ENCODE measurements at regions not wholly inside any gene's neighbourhood (a gene's known extent, or its start where the extent isn't known, plus 50 kb on each side); places are given as distances from the start of the nearest gene placed in this dataset.
A peak's percentile ranks its signal among the peaks of the same experiment; 100 is the strongest.

- Histone ChIP-seq H3K27me3 (ENCODE audit: control insufficient read depth, insufficient read depth, low read length, poor library complexity, severe bottlenecking) (no peaks in the 10 kb centered on the region), H3K4me3 (ENCODE audit: low read length) (no peak overlapping the region), H3K9ac (ENCODE audit: extremely low read depth, low read length, poor library complexity, severe bottlenecking) (no peak overlapping the region), H3K27ac (ENCODE audit: low read depth, low read length) (no peak overlapping the region), H3K36me3 (ENCODE audit: control insufficient read depth, insufficient read depth, low read length) (no peaks in the 10 kb centered on the region), H3K9me3 (ENCODE audit: control insufficient read depth, low read length) (peaks cover 40% of the 10 kb centered on the region), H3K4me1 (ENCODE audit: control insufficient read depth, insufficient read depth, low read length) (peaks cover 19% of the 10 kb centered on the region)
- TF ChIP-seq, protein P1, sequence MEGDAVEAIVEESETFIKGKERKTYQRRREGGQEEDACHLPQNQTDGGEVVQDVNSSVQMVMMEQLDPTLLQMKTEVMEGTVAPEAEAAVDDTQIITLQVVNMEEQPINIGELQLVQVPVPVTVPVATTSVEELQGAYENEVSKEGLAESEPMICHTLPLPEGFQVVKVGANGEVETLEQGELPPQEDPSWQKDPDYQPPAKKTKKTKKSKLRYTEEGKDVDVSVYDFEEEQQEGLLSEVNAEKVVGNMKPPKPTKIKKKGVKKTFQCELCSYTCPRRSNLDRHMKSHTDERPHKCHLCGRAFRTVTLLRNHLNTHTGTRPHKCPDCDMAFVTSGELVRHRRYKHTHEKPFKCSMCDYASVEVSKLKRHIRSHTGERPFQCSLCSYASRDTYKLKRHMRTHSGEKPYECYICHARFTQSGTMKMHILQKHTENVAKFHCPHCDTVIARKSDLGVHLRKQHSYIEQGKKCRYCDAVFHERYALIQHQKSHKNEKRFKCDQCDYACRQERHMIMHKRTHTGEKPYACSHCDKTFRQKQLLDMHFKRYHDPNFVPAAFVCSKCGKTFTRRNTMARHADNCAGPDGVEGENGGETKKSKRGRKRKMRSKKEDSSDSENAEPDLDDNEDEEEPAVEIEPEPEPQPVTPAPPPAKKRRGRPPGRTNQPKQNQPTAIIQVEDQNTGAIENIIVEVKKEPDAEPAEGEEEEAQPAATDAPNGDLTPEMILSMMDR (conservative IDR thresholded peaks at IDR 0.05) = no peak
- 32 to 86% methylated on average over 1 to 3 of the region's 3 CpGs for WGBS, 2 experiments (ENCODE audit: insufficient coverage in 1 of 2, insufficient read length in 1 of 2)
- peak; percentile 52 for DNase-seq
- Mint-ChIP-seq H3K36me3 (ENCODE audit: low read depth) (peaks cover 11% of the 10 kb centered on the region), H3K4me1 (peaks cover 44% of the 10 kb centered on the region), H3K9me3 (peaks cover 38% of the 10 kb centered on the region), H3K4me3 (no peak overlapping the region), H3K27me3 (ENCODE audit: insufficient read depth) (no peaks in the 10 kb centered on the region), H3K27ac (peak overlapping the region; percentile 80)
Observed at GRCh38 chr13:95360052-95360451, 58.8 kb upstream of the ABCC4 start.

DNA sequence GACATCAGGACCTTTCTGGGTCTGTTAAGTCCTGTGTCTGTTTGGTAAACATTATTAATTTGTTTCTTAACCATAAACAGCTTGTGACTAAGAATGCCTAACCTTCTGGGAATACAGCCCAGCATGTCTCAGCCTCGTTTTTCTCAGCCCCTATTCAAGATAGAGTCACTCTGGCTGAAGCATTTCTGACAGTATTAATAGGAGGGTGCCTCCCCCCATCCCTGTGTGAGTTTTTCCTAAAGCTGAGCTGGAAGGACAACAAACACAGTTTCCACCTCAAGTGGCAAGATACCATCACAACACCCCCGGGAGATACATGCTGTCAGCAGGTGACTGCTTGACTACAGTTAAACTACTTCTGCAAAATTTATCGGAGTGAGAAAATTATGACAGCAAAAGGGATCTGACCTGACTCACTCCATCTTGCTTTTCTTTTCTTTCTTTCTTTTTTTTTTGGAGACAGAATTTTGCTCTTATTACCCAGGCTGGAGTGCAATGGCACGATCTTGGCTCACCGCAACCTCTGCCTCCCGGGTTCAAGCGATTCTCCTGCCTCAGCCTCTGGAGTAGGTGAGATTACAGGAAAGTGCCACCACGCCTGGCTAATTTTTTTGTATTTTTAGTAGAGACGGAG is 59.3 kb upstream of the ABCC4 start:
- Histone ChIP-seq H3K4me1 (ENCODE audit: control insufficient read depth, insufficient read depth, low read length) (peaks cover 15% of the 10 kb centered on the region), H3K4me3 (ENCODE audit: low read length) (no peak overlapping the region), H3K9me3 (ENCODE audit: control insufficient read depth, low read length) (peaks cover 40% of the 10 kb centered on the region), H3K27me3 (ENCODE audit: control insufficient read depth, insufficient read depth, low read length, poor library complexity, severe bottlenecking) (no peaks in the 10 kb centered on the region), H3K9ac (ENCODE audit: extremely low read depth, low read length, poor library complexity, severe bottlenecking) (no peak overlapping the region), H3K36me3 (ENCODE audit: control insufficient read depth, insufficient read depth, low read length) (no peaks in the 10 kb centered on the region), H3K27ac (ENCODE audit: low read depth, low read length) (no peak overlapping the region)
- Mint-ChIP-seq H3K36me3 (ENCODE audit: low read depth) (peaks cover 11% of the 10 kb centered on the region), H3K4me1 (peaks cover 39% of the 10 kb centered on the region), H3K9me3 (peaks cover 36% of the 10 kb centered on the region), H3K4me3 (no peak overlapping the region), H3K27ac (peak overlapping the region; percentile 60), H3K27me3 (ENCODE audit: insufficient read depth) (no peaks in the 10 kb centered on the region)
- WGBS, 2 experiments (ENCODE audit: insufficient coverage in 1 of 2, insufficient read length in 1 of 2) = 64 to 76% methylated on average over 8 to 9 of the region's 9 CpGs
- TF ChIP-seq, protein P1 (conservative IDR thresholded peaks at IDR 0.05) = no peak
- peak; percentile 69 for DNase-seq

DNA sequence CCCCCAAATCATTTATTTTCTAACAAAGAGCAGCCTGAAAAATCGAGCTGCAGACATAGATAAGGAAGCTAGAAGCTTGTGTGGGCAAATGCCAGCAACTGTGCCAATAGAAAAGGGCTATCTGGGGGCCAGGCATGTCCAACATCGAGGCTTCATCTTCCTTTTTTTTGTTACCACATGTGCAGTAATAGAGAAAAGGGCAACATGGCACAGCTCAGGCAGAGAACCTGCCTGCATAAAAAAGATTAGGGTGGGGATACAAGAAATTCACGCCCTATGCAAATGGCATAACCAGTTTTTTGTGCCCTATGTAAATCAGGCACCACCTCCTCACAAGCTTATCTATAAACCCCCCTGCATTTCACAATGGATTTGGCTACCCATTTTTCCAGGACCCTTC is 60.4 kb upstream of the ABCC4 start:
- Histone ChIP-seq H3K4me3 (ENCODE audit: low read length) (peak overlapping the region; percentile 12), H3K27ac (ENCODE audit: low read depth, low read length) (no peak overlapping the region), H3K9me3 (ENCODE audit: control insufficient read depth, low read length) (peaks cover 32% of the 10 kb centered on the region), H3K9ac (ENCODE audit: extremely low read depth, low read length, poor library complexity, severe bottlenecking) (no peak overlapping the region), H3K36me3 (ENCODE audit: control insufficient read depth, insufficient read depth, low read length) (no peaks in the 10 kb centered on the region), H3K27me3 (ENCODE audit: control insufficient read depth, insufficient read depth, low read length, poor library complexity, severe bottlenecking) (no peaks in the 10 kb centered on the region), H3K4me1 (ENCODE audit: control insufficient read depth, insufficient read depth, low read length) (peaks cover 15% of the 10 kb centered on the region)
- WGBS, 2 experiments (ENCODE audit: insufficient coverage in 1 of 2, insufficient read length in 1 of 2) = 92 to 93% methylated on average over 2 to 3 of the region's 3 CpGs
- TF ChIP-seq, protein P1 (conservative IDR thresholded peaks at IDR 0.05) = no peak
- Mint-ChIP-seq H3K4me1 (peaks cover 37% of the 10 kb centered on the region), H3K9me3 (peaks cover 27% of the 10 kb centered on the region), H3K27me3 (ENCODE audit: insufficient read depth) (no peaks in the 10 kb centered on the region), H3K27ac (peak overlapping the region; percentile 60), H3K36me3 (ENCODE audit: low read depth) (peaks cover 9% of the 10 kb centered on the region), H3K4me3 (no peak overlapping the region)
- DNase-seq = no peak
